Endothelial cell of umbilical vein (primary cell): ENCODE measurements at regions not wholly inside any gene's neighbourhood (a gene's known extent, or its start where the extent isn't known, plus 50 kb on each side); places are given as distances from the start of the nearest gene placed in this dataset.

ENCODE experiments used
- BruUV-seq: library from RNA; stranded (reverse); fragments of 400-500 nt; replicated peaks from 2 replicates; lab custom pipeline; 2021; lab: Mats Ljungman, UMichigan
- CTCF ChIA-PET: fragments of 300-600, 350-600 bp; sonication (Branson Sonifier 250); formaldehyde crosslinking; loops from one replicate; lab custom pipeline; 2021; ENCODE audit warnings: antibody characterized with exemption, inconsistent platforms; lab: Charles Lee
- POLR2A ChIA-PET: fragments of 300-600, 350-600 bp; sonication (Branson Sonifier 250); formaldehyde crosslinking; loops from one replicate; lab custom pipeline; 2021; ENCODE audit warnings: antibody characterized with exemption, inconsistent platforms; lab: Charles Lee
- DNase-seq: peaks from one replicate; pipeline ENCODE4 v3.0.0-alpha.2; 2011; ENCODE audit warnings: low read depth, low spot score
- FAIRE-seq: peaks from 2 replicates; lab custom pipeline; 2011; peaks lifted over from hg19 to GRCh38; lab: Jason Lieb, UNC
- H2AFZ ChIP-seq: 2 replicates; pipeline ENCODE4 v1.6.0; 2012; ENCODE audit warnings: low read depth, low read length, control low read depth, inconsistent platforms
- H3K27ac ChIP-seq: 2 replicates; pipeline ENCODE4 v1.5.1; 2011; ENCODE audit warnings: low read depth, mild to moderate bottlenecking, control low read depth, low read length, moderate library complexity; ENCODE audit not compliant: insufficient read depth
- H3K27me3 ChIP-seq, 2 experiments: 2 replicates each; pipeline versions ENCODE4 v1.6.0 to v1.6.1; 2011; ENCODE audit warnings: low read length in 2 of 2, mixed read lengths in 1 of 2; ENCODE audit not compliant: control insufficient read depth in 2 of 2, insufficient read depth in 2 of 2
- H3K36me3 ChIP-seq, 2 experiments: 2 replicates in 1 of 2; 3 replicates in 1 of 2; pipeline ENCODE4 v1.5.1; 2011; ENCODE audit warnings: low read length in 2 of 2, mild to moderate bottlenecking in 1 of 2, moderate library complexity in 1 of 2; ENCODE audit not compliant: control insufficient read depth in 2 of 2, insufficient read depth in 2 of 2; ENCODE audit errors: extremely low read depth in 1 of 2
- H3K4me1 ChIP-seq: 3 replicates; pipeline ENCODE4 v1.5.1; 2011; ENCODE audit warnings: mild to moderate bottlenecking, low read length; ENCODE audit not compliant: control insufficient read depth, insufficient read depth; ENCODE audit errors: extremely low read depth
- H3K4me2 ChIP-seq: 2 replicates; pipeline ENCODE4 v1.6.1; 2011; ENCODE audit warnings: low read length, control low read depth, mixed read lengths; ENCODE audit not compliant: insufficient read depth
- H3K4me3 ChIP-seq, 3 experiments: fragments of 200-600 bp in 1 of 3; sonication (generic), shearing (Covaris generic) in 1 of 3; replicated peaks in 1 of 3; 2 replicates each; pipeline ENCODE4 v1.5.1; 2011 to 2016; ENCODE audit warnings: control low read depth in 3 of 3, low read length in 3 of 3, mild to moderate bottlenecking in 2 of 3, inconsistent platforms in 1 of 3, low read depth in 1 of 3, moderate library complexity in 1 of 3; ENCODE audit not compliant: insufficient read depth in 1 of 3
- H3K79me2 ChIP-seq: 2 replicates; pipeline ENCODE4 v1.6.0; 2012; ENCODE audit warnings: low read length, inconsistent platforms; ENCODE audit not compliant: control insufficient read depth, insufficient read depth
- H3K9ac ChIP-seq: replicated peaks from 2 replicates; pipeline ENCODE3; 2011; ENCODE audit warnings: low read length, control low read depth; ENCODE audit not compliant: insufficient read depth; ENCODE audit errors: extremely low read depth
- H3K9me1 ChIP-seq: replicated peaks from 3 replicates; pipeline ENCODE4 v1.6.0; 2011; ENCODE audit warnings: mild to moderate bottlenecking, low read length; ENCODE audit not compliant: control insufficient read depth, insufficient read depth; ENCODE audit errors: extremely low read depth
- H3K9me3 ChIP-seq: replicated peaks from 2 replicates; pipeline ENCODE4 v1.5.1; 2012; ENCODE audit warnings: low read length, inconsistent platforms; ENCODE audit not compliant: control insufficient read depth, insufficient read depth
- H4K20me1 ChIP-seq: replicated peaks from 2 replicates; pipeline ENCODE3; 2011; ENCODE audit warnings: mild to moderate bottlenecking, low read length; ENCODE audit not compliant: control insufficient read depth, insufficient read depth; ENCODE audit errors: extremely low read depth
- EZH2 ChIP-seq: IDR thresholded peaks from 2 replicates; pipeline ENCODE4 v1.6.1; 2012; ENCODE audit warnings: borderline replicate concordance, low read depth, mild to moderate bottlenecking, moderate library complexity, low read length, inconsistent platforms; ENCODE audit not compliant: severe bottlenecking
- FOS ChIP-seq: IDR thresholded peaks from 2 replicates; pipeline ENCODE4 v1.6.1; 2011; ENCODE audit warnings: mild to moderate bottlenecking, low read length, moderate library complexity, borderline replicate concordance; ENCODE audit not compliant: insufficient read depth
- GATA2 ChIP-seq: IDR thresholded peaks from 2 replicates; pipeline ENCODE4 v1.7.0; 2011; ENCODE audit warnings: low read depth, mild to moderate bottlenecking, moderate library complexity, mixed read lengths, low read length; ENCODE audit not compliant: insufficient read length, insufficient read depth
- JUN ChIP-seq: IDR thresholded peaks from 2 replicates; pipeline ENCODE4 v1.6.1; 2011; ENCODE audit warnings: borderline replicate concordance, low read depth; ENCODE audit not compliant: insufficient read length, insufficient read depth
- MYC ChIP-seq: IDR thresholded peaks from one replicate; pipeline ENCODE4 v1.6.1; 2011; ENCODE audit warnings: mild to moderate bottlenecking, low read depth, low read length
- POLR2A ChIP-seq: IDR thresholded peaks from 2 replicates; pipeline ENCODE4 v1.6.1; 2012; ENCODE audit warnings: low read depth, mild to moderate bottlenecking, control low read depth, low read length
- POLR2AphosphoS5 ChIP-seq: IDR thresholded peaks from 2 replicates; pipeline ENCODE4 v1.6.1; 2012; ENCODE audit warnings: low read depth, mild to moderate bottlenecking, control low read depth, low read length, moderate library complexity; ENCODE audit not compliant: insufficient read depth
- dilution Hi-C: fragments of 300-500 bp; cut with MboI; formaldehyde crosslinking; loops from one replicate; pipeline ENCODE4 v1.15.0; 2019; ENCODE audit warnings: low sequenced_read_pairs; ENCODE audit not compliant: extremely low pct_ligation_motif_present
- intact Hi-C: fragments of 100-400 bp; cut with micrococcal nuclease; formaldehyde crosslinking; loops from one replicate; pipeline ENCODE4 v1.10.0; 2022
- TF ChIP-seq, protein P1 (sequence below), 2 donors: IDR thresholded peaks; 1 replicate in 1 of 2; 2 replicates in 1 of 2; pipeline ENCODE4 v1.5.1; 2011; ENCODE audit warnings: low read length in 2 of 2, mild to moderate bottlenecking in 2 of 2, moderate library complexity in 2 of 2, control low read depth in 1 of 2, inconsistent platforms in 1 of 2, low read depth in 1 of 2; ENCODE audit not compliant: insufficient read depth in 1 of 2; ENCODE audit errors: extremely low read depth in 1 of 2
- TF ChIP-seq, protein P2 (sequence below): IDR thresholded peaks from 2 replicates; pipeline ENCODE4 v1.6.1; 2011; ENCODE audit not compliant: insufficient read depth, insufficient read length

DNA sequence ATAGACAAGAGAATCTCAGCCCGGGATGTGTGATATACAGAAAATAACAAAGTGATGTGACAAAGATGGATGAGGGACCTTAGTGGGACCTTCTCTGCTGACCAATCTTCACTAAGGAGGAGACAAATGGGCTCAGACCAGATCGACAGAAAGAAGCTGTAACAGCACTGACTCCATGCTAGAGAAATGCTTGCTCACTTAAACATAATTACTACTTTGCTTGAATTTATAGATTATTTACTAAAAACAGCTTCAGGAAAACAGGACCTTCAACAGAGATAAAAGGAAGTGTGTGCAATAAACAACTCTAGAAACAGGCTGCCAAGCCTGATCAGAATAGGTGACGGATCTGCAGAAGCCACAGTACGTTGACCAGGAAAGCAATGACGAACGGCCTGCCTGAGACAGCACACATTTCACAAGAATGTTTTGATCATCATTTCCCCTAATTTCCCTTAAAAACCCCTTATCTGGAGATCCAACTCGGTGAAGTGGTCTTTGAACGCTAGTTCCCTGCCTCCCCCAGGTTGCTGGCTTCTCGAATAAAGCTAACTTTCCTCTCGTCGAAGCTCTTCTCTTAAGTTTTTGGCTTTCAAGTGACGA, 98.4 kb upstream of the STEAP1B start:
- Histone ChIP-seq H2AFZ (no peak overlapping the region), H3K36me3 (no peaks in the 10 kb centered on the region), H3K4me2 (peak overlapping the region; percentile 53), H3K9ac (peak overlapping the region; percentile 48), H3K79me2 (no peaks in the 10 kb centered on the region), H4K20me1 (no peaks in the 10 kb centered on the region), H3K4me3 (no peak overlapping the region), H3K27ac (peak overlapping the region; percentile 89), H3K9me3 (no peaks in the 10 kb centered on the region), H3K27me3 (no peaks in the 10 kb centered on the region), H3K4me1 (peaks cover 39% of the 10 kb centered on the region), H3K9me1 (no peaks in the 10 kb centered on the region)
- TF ChIP-seq, protein P1, sequence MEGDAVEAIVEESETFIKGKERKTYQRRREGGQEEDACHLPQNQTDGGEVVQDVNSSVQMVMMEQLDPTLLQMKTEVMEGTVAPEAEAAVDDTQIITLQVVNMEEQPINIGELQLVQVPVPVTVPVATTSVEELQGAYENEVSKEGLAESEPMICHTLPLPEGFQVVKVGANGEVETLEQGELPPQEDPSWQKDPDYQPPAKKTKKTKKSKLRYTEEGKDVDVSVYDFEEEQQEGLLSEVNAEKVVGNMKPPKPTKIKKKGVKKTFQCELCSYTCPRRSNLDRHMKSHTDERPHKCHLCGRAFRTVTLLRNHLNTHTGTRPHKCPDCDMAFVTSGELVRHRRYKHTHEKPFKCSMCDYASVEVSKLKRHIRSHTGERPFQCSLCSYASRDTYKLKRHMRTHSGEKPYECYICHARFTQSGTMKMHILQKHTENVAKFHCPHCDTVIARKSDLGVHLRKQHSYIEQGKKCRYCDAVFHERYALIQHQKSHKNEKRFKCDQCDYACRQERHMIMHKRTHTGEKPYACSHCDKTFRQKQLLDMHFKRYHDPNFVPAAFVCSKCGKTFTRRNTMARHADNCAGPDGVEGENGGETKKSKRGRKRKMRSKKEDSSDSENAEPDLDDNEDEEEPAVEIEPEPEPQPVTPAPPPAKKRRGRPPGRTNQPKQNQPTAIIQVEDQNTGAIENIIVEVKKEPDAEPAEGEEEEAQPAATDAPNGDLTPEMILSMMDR (IDR thresholded peaks at IDR 0.05; ENCODE audit: extremely low read depth in 1 of 2, insufficient read depth in 1 of 2, low read depth in 1 of 2, low read length in 2 of 2), result no peak
- TF ChIP-seq GATA2 (no peak), FOS (no peak), JUN (no peak), EZH2 (no peak), MYC (no peak), POLR2A (no peak), POLR2AphosphoS5 (no peak)
- TF ChIP-seq, protein P2, sequence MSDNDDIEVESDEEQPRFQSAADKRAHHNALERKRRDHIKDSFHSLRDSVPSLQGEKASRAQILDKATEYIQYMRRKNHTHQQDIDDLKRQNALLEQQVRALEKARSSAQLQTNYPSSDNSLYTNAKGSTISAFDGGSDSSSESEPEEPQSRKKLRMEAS, result no peak
- DNase-seq, result no peak
- dilution Hi-C loops, result no loop called here
- POLR2A ChIA-PET, result no interaction called here
- CTCF ChIA-PET, result interaction anchor here (0.7 to 1.6 kb wide), 2 partner anchors 12 to 129 kb away, joined by 4 to 11 read pairs; partner anchors contain the start of gene IL6
- FAIRE-seq, result no peak
- BruUV-seq, result TSS peak; percentile 89
- intact Hi-C loops, result loop anchor here (1.0 kb wide), 1 partner anchor 8 kb away; no protein-coding TSS in a partner anchor
